ENCODE measurements at regions not wholly inside any gene's neighbourhood (a gene's known extent, or its start where the extent isn't known, plus 50 kb on each side); places are given as distances from the start of the nearest gene placed in this dataset.
"Not testable (repeated sequence)": the region's sequence is repeated elsewhere in the genome, so short reads cannot be mapped to it uniquely, and the experiment has no call there.

GRCh38 chr2:21782866-21783265 lies 659.1 kb downstream of the TDRD15 start:
- DNase-seq (ENCODE audit: low spot score), result no peak

- DNase-seq (ENCODE audit: low spot score), result no peak
Observed at GRCh38 chr2:21787941-21788340, 664.2 kb downstream of the TDRD15 start.

GRCh38 chr2:21790311-21790710 lies 666.5 kb downstream of the TDRD15 start:
- not testable (repeated sequence) for DNase-seq (ENCODE audit: low spot score)

- DNase-seq (ENCODE audit: low spot score), result no peak
Observed at GRCh38 chr2:21792571-21792970, 668.8 kb downstream of the TDRD15 start.

- DNase-seq (ENCODE audit: low spot score), result no peak
Observed at GRCh38 chr2:21793461-21793860, 669.7 kb downstream of the TDRD15 start.

- DNase-seq (ENCODE audit: low spot score), result no peak
Observed at GRCh38 chr2:21794611-21795010, 670.8 kb downstream of the TDRD15 start.

- no peak for DNase-seq (ENCODE audit: low spot score)
Observed at GRCh38 chr2:21800356-21800755, 676.6 kb downstream of the TDRD15 start.

GRCh38 chr2:21803550-21803949 lies 679.8 kb downstream of the TDRD15 start:
- DNase-seq (ENCODE audit: low spot score), result no peak

- DNase-seq (ENCODE audit: low spot score), result no peak
Observed at GRCh38 chr2:21804151-21804550, 680.4 kb downstream of the TDRD15 start.

- DNase-seq (ENCODE audit: low spot score), result no peak
Observed at GRCh38 chr2:21811541-21811940, 687.8 kb downstream of the TDRD15 start.

- DNase-seq (ENCODE audit: low spot score), result no peak
Observed at GRCh38 chr2:21812766-21813165, 689.0 kb downstream of the TDRD15 start.

- no peak for DNase-seq (ENCODE audit: low spot score)
Observed at GRCh38 chr2:21814588-21815149, 690.9 kb downstream of the TDRD15 start.

- DNase-seq (ENCODE audit: low spot score), result no peak
Observed at GRCh38 chr2:21818212-21818795, 694.5 kb downstream of the TDRD15 start.

GRCh38 chr2:21819454-21819853 lies 695.7 kb downstream of the TDRD15 start:
- no peak for DNase-seq (ENCODE audit: low spot score)

GRCh38 chr2:21820271-21820670 lies 696.5 kb downstream of the TDRD15 start:
- no peak for DNase-seq (ENCODE audit: low spot score)

- no peak for DNase-seq (ENCODE audit: low spot score)
Observed at GRCh38 chr2:21821672-21822227, 698.0 kb downstream of the TDRD15 start.

GRCh38 chr2:21822505-21822904 lies 698.7 kb downstream of the TDRD15 start:
- no peak for DNase-seq (ENCODE audit: low spot score)

- no peak for DNase-seq (ENCODE audit: low spot score)
Observed at GRCh38 chr2:21833767-21834166, 710.0 kb downstream of the TDRD15 start.

GRCh38 chr2:21836261-21836660 lies 712.5 kb downstream of the TDRD15 start:
- DNase-seq (ENCODE audit: low spot score), result no peak

- DNase-seq (ENCODE audit: low spot score), result no peak
Observed at GRCh38 chr2:21836719-21837118, 713.0 kb downstream of the TDRD15 start.

GRCh38 chr2:21837168-21837960 lies 713.6 kb downstream of the TDRD15 start:
- no peak for DNase-seq (ENCODE audit: low spot score)

GRCh38 chr2:21841341-21841740 lies 717.6 kb downstream of the TDRD15 start:
- DNase-seq (ENCODE audit: low spot score), result no peak

- DNase-seq (ENCODE audit: low spot score), result not testable (repeated sequence)
Observed at GRCh38 chr2:21850367-21850766, 726.6 kb downstream of the TDRD15 start.

All from CD4-positive, alpha-beta T cell treated with Interleukin-15 for 4 hours (primary cell).